HG03439 (cell line): ENCODE measurements at regions not wholly inside any gene's neighbourhood (a gene's known extent, or its start where the extent isn't known, plus 50 kb on each side); places are given as distances from the start of the nearest gene placed in this dataset.
"Not testable (repeated sequence)": the region's sequence is repeated elsewhere in the genome, so short reads cannot be mapped to it uniquely, and the experiment has no call there.

Experiments used
- ATAC-seq: cut with Tn5 transposase; IDR thresholded peaks from one replicate; pipeline ENCODE4 v1.9.1; 2021; ENCODE audit warnings: mild to moderate bottlenecking, moderate library complexity; ENCODE audit not compliant: unreplicated experiment

GRCh38 chr3:127443581-127444375 lies 146.8 kb downstream of the TPRA1 start:
- no peak for ATAC-seq

GRCh38 chr3:127442506-127442905 lies 148.0 kb downstream of the TPRA1 start:
- ATAC-seq = no peak

- no peak for ATAC-seq
These were observed 148.8 kb downstream of the TPRA1 start for GRCh38 chr3:127441764-127442163.

GRCh38 chr3:127440384-127440783 lies 150.1 kb downstream of the TPRA1 start:
- no peak for ATAC-seq

- ATAC-seq = no peak
These were observed 150.9 kb downstream of the TPRA1 start for GRCh38 chr3:127439621-127440020.

- ATAC-seq = no peak
These were observed 151.1 kb upstream of the PRR20G start for GRCh38 chr3:127438951-127439350.

- ATAC-seq = no peak
These were observed 150.5 kb upstream of the PRR20G start for GRCh38 chr3:127438371-127438770.

GRCh38 chr3:127435299-127435698 lies 147.5 kb upstream of the PRR20G start:
- ATAC-seq = not testable (repeated sequence)

GRCh38 chr3:127431066-127431465 lies 143.2 kb upstream of the PRR20G start:
- ATAC-seq = no peak

GRCh38 chr3:127428344-127428997 lies 140.6 kb upstream of the PRR20G start:
- no peak for ATAC-seq

- no peak for ATAC-seq
These were observed 139.8 kb upstream of the PRR20G start for GRCh38 chr3:127427666-127428065.

- ATAC-seq = no peak
These were observed 139.3 kb upstream of the PRR20G start for GRCh38 chr3:127427156-127427555.

GRCh38 chr3:127426444-127427153 lies 138.8 kb upstream of the PRR20G start:
- no peak for ATAC-seq

GRCh38 chr3:127425505-127426443 lies 137.9 kb upstream of the PRR20G start:
- no peak for ATAC-seq

- no peak for ATAC-seq
These were observed 137.1 kb upstream of the PRR20G start for GRCh38 chr3:127424766-127425504.

GRCh38 chr3:127423856-127424765 lies 136.3 kb upstream of the PRR20G start:
- ATAC-seq = no peak

GRCh38 chr3:127422663-127423375 lies 135.0 kb upstream of the PRR20G start:
- no peak for ATAC-seq

- no peak for ATAC-seq
These were observed 134.3 kb upstream of the PRR20G start for GRCh38 chr3:127421943-127422662.
